ENCODE measurements at regions not wholly inside any gene's neighbourhood (a gene's known extent, or its start where the extent isn't known, plus 50 kb on each side); places are given as distances from the start of the nearest gene placed in this dataset.

DNA sequence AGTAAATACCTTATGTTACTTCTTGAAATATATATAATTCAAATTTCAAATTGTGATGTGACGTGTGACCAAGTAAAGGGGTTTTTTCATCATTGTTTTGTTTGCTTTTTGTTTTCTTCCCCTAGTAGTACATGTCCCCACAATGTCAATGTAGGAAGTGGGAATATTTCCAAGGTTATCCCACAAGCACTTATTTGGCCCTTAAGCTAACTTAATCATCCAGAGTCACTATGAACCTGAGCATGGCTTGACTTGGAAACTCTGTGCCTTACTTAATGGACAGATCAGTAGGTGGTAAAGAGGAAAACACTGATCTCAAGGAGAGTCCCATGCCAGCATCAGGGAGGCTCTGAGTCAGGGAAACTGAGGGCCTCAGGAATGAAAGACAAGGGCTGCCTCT, 569.3 kb upstream of the IGFBP3 start (continued):
- TF ChIP-seq, protein P1, sequence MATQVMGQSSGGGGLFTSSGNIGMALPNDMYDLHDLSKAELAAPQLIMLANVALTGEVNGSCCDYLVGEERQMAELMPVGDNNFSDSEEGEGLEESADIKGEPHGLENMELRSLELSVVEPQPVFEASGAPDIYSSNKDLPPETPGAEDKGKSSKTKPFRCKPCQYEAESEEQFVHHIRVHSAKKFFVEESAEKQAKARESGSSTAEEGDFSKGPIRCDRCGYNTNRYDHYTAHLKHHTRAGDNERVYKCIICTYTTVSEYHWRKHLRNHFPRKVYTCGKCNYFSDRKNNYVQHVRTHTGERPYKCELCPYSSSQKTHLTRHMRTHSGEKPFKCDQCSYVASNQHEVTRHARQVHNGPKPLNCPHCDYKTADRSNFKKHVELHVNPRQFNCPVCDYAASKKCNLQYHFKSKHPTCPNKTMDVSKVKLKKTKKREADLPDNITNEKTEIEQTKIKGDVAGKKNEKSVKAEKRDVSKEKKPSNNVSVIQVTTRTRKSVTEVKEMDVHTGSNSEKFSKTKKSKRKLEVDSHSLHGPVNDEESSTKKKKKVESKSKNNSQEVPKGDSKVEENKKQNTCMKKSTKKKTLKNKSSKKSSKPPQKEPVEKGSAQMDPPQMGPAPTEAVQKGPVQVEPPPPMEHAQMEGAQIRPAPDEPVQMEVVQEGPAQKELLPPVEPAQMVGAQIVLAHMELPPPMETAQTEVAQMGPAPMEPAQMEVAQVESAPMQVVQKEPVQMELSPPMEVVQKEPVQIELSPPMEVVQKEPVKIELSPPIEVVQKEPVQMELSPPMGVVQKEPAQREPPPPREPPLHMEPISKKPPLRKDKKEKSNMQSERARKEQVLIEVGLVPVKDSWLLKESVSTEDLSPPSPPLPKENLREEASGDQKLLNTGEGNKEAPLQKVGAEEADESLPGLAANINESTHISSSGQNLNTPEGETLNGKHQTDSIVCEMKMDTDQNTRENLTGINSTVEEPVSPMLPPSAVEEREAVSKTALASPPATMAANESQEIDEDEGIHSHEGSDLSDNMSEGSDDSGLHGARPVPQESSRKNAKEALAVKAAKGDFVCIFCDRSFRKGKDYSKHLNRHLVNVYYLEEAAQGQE (IDR thresholded peaks at IDR 0.05; ENCODE audit: low read depth): no peak
- TF ChIP-seq SIN3A (IDR thresholded peaks at IDR 0.05; ENCODE audit: low read depth) (no peak), POLR2A (IDR thresholded peaks at IDR 0.05; ENCODE audit: borderline replicate concordance, extremely low read depth, insufficient read depth, insufficient read length) (no peak), RAD21 (IDR thresholded peaks at IDR 0.05; ENCODE audit: low read depth) (no peak), ZFX (IDR thresholded peaks at IDR 0.05) (no peak), POLR2AphosphoS5 (IDR thresholded peaks at IDR 0.05; ENCODE audit: low read depth, low read length) (no peak)

DNA sequence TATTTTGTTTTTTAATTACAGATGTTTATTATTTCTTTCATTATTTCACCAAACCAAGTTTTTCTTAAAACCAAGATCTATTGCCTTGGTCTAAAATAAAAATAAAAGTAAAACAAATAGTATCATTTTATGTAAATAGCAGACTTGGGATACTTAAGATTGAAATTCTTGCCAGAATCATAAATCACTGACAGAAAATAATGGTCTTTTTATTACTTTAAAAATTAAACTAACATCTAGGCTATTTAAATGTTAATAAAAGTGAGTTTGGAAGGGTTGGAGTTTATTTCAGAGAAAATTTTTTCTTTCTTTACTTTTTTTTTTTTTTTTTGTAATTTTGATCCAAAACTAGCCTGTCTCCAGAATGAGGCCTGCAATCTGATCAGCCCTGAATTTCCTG, 568.0 kb upstream of the IGFBP3 start:
- TF ChIP-seq, protein P2, sequence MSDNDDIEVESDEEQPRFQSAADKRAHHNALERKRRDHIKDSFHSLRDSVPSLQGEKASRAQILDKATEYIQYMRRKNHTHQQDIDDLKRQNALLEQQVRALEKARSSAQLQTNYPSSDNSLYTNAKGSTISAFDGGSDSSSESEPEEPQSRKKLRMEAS (IDR thresholded peaks at IDR 0.05): no peak
- no peak for TF ChIP-seq TCF7L2 (IDR thresholded peaks at IDR 0.05; ENCODE audit: borderline replicate concordance, extremely low read depth, insufficient read depth, insufficient read length)
- TF ChIP-seq ZFX (IDR thresholded peaks at IDR 0.05): no peak

More for the DNA sequence above, 568.0 kb upstream of the IGFBP3 start:
- ChIA-PET CTCF (no interaction called here), RAD21 (ENCODE audit: low non-redundant PET in 1 of 2, low total read pairs in 2 of 2, uncharacterized antibody in 2 of 2, unreplicated experiment in 2 of 2) (interaction anchor here in 1 of 2 experiments (0.6 kb wide), 1 partner anchor 326 kb away, joined by 3 read pairs; no protein-coding TSS in a partner anchor), POLR2A (no interaction called here)
- H3K36me3 ChIP-seq (ENCODE audit: control insufficient read depth in 1 of 2, insufficient read depth in 2 of 2, low read length in 2 of 2): no peaks in the 10 kb centered on the region
- H3K27me3 ChIP-seq (ENCODE audit: insufficient read depth, low read length): no peaks in the 10 kb centered on the region
- no peaks in the 10 kb centered on the region for H3K79me2 ChIP-seq (ENCODE audit: insufficient read depth, low read length)
- no peaks in the 10 kb centered on the region for H3K9me3 ChIP-seq (ENCODE audit: control insufficient read depth in 1 of 2, insufficient read depth in 1 of 2, low read depth in 1 of 2, low read length in 2 of 2)
- no peaks in the 10 kb centered on the region for H3K9me2 ChIP-seq (ENCODE audit: insufficient read depth)
- ATAC-seq (no peak), DNase-seq (ENCODE audit: low read depth, low spot score) (no peak)
- H4K20me1 ChIP-seq (ENCODE audit: insufficient read depth): no peaks in the 10 kb centered on the region
- H3K4me1 ChIP-seq (ENCODE audit: control insufficient read depth in 1 of 2, insufficient read depth in 2 of 2, low read length in 2 of 2): peaks cover 11 to 36% of the 10 kb centered on the region in 2 experiments; a peak in 3 of 4 replicates
- no peak overlapping the region for H3K4me2 ChIP-seq (ENCODE audit: low read length)
- intact Hi-C loops (cut with micrococcal nuclease): no loop called here
- no peak overlapping the region for H3K9ac ChIP-seq (ENCODE audit: low read length)
- BruUV-seq (replicated peaks): no TSS peak
- H3K27ac ChIP-seq (ENCODE audit: low read depth, low read length): no peak overlapping the region
- H2AFZ ChIP-seq (ENCODE audit: low read depth, low read length, poor library complexity, severe bottlenecking): no peak overlapping the region
- no peak overlapping the region for H3K4me3 ChIP-seq (replicated peaks in 1 of 2; ENCODE audit: low read depth in 1 of 2, low read length in 2 of 2)
